Astrocyte (in vitro differentiated cells and primary cell): ENCODE measurements at regions not wholly inside any gene's neighbourhood (a gene's known extent, or its start where the extent isn't known, plus 50 kb on each side); places are given as distances from the start of the nearest gene placed in this dataset.

Source experiments
- CTCF ChIP-seq: IDR thresholded peaks from 2 replicates; pipeline ENCODE4 v1.5.1; 2011; ENCODE audit warnings: low read depth, mild to moderate bottlenecking, inconsistent platforms, low read length, moderate library complexity; ENCODE audit not compliant: insufficient read depth
- EZH2 ChIP-seq: IDR thresholded peaks from 2 replicates; pipeline ENCODE4 v1.6.1; 2012; ENCODE audit warnings: mild to moderate bottlenecking, low read length, inconsistent platforms; ENCODE audit not compliant: insufficient read depth

GRCh38 chr3:193948459-193948858 is 187.5 kb upstream of the HES1 start:
- no peak for TF ChIP-seq CTCF
- no peak for TF ChIP-seq EZH2
